Panc1 (cell line): ENCODE measurements at regions not wholly inside any gene's neighbourhood (a gene's known extent, or its start where the extent isn't known, plus 50 kb on each side); places are given as distances from the start of the nearest gene placed in this dataset.

ENCODE experiments used
- ATAC-seq: fragments of 200-7000 bp; cut with Tn5 transposase; 2 replicates; pipeline ENCODE4 v1.9.1; 2020; ENCODE audit warnings: mild to moderate bottlenecking, moderate library complexity
- BruUV-seq: library from RNA; stranded (reverse); fragments of 400-500 nt; replicated peaks from 2 replicates; lab custom pipeline; 2021; lab: Mats Ljungman, UMichigan
- CTCF ChIA-PET: fragments of 300-600 bp; sonication (Branson Sonifier 250); formaldehyde crosslinking; loops from one replicate; lab custom pipeline; 2022; ENCODE audit warnings: antibody characterized with exemption; lab: Charles Lee
- POLR2A ChIA-PET: fragments of 300-600 bp; sonication (Branson Sonifier 250); formaldehyde crosslinking; loops from one replicate; lab custom pipeline; 2022; ENCODE audit warnings: antibody characterized with exemption; lab: Charles Lee
- DNase-seq: peaks from one replicate; pipeline ENCODE4 v3.0.0-alpha.2; 2010; ENCODE audit warnings: low read depth, low spot score
- H3K27ac ChIP-seq: 2 replicates; pipeline ENCODE4 v1.5.1; 2011; ENCODE audit warnings: mild to moderate bottlenecking, low read length, inconsistent platforms
- H3K27me3 ChIP-seq: fragments of 200-500 bp; sonication (Bioruptor generic); 2 replicates; pipeline ENCODE4 v1.6.0; 2014; ENCODE audit warnings: low read length, inconsistent platforms; ENCODE audit not compliant: control insufficient read depth, insufficient read depth
- H3K36me3 ChIP-seq: fragments of 200-500 bp; sonication (Bioruptor generic); 2 replicates; pipeline ENCODE4 v1.5.1; 2014; ENCODE audit warnings: inconsistent platforms, mild to moderate bottlenecking, low read length, moderate library complexity; ENCODE audit not compliant: control insufficient read depth, insufficient read depth
- H3K4me1 ChIP-seq: 2 replicates; pipeline ENCODE4 v1.5.1; 2011; ENCODE audit warnings: inconsistent platforms, mild to moderate bottlenecking, low read length, moderate library complexity; ENCODE audit not compliant: control insufficient read depth, insufficient read depth
- H3K4me3 ChIP-seq, 2 experiments: 2 replicates each; pipeline ENCODE4 v1.5.1; 2011 to 2012; ENCODE audit warnings: low read depth in 2 of 2, low read length in 2 of 2, mild to moderate bottlenecking in 2 of 2, inconsistent platforms in 1 of 2, moderate library complexity in 1 of 2
- H3K9me3 ChIP-seq: fragments of 200-500 bp; sonication (Bioruptor generic); 2 replicates; pipeline ENCODE4 v1.5.1; 2014; ENCODE audit warnings: low read depth, mild to moderate bottlenecking, inconsistent platforms, low read length, moderate library complexity; ENCODE audit not compliant: control insufficient read depth, insufficient read depth
- POLR2AphosphoS5 ChIP-seq: IDR thresholded peaks from 2 replicates; pipeline ENCODE4 v1.6.1; 2012; ENCODE audit warnings: mild to moderate bottlenecking, low read depth, low read length, moderate library complexity
- SIN3A ChIP-seq: IDR thresholded peaks from 2 replicates; pipeline ENCODE4 v1.6.1; 2012; ENCODE audit warnings: low read depth, mild to moderate bottlenecking, low read length, moderate library complexity, borderline replicate concordance; ENCODE audit not compliant: insufficient read depth
- TCF7L2 ChIP-seq: IDR thresholded peaks from 2 replicates; pipeline ENCODE4 v1.6.1; 2011; ENCODE audit warnings: mild to moderate bottlenecking, low read depth, low read length, inconsistent platforms
- in situ Hi-C: cut with HindIII; loops from 2 replicates; pipeline ENCODE4 v1.10.0; 2016; ENCODE audit warnings: low sequenced_read_pairs, low pct_unique_long_range_greater_than_20kb
- intact Hi-C: fragments of 100-400 bp; cut with micrococcal nuclease; formaldehyde crosslinking; loops from one replicate; pipeline ENCODE4 v1.10.0; 2022; ENCODE audit not compliant: unreplicated experiment
- TF ChIP-seq, protein P1 (sequence below): fragments of 450-650 bp; IDR thresholded peaks from 2 replicates; pipeline ENCODE4 v1.5.1; 2017; ENCODE audit warnings: mild to moderate bottlenecking
- TF ChIP-seq, protein P2 (sequence below), 2 experiments: IDR thresholded peaks; 2 replicates each; pipeline ENCODE4 v1.6.1; 2011 to 2012; ENCODE audit warnings: low read depth in 2 of 2, control low read depth in 1 of 2, low read length in 1 of 2, mild to moderate bottlenecking in 1 of 2, moderate library complexity in 1 of 2; ENCODE audit not compliant: insufficient read depth in 1 of 2

DNA sequence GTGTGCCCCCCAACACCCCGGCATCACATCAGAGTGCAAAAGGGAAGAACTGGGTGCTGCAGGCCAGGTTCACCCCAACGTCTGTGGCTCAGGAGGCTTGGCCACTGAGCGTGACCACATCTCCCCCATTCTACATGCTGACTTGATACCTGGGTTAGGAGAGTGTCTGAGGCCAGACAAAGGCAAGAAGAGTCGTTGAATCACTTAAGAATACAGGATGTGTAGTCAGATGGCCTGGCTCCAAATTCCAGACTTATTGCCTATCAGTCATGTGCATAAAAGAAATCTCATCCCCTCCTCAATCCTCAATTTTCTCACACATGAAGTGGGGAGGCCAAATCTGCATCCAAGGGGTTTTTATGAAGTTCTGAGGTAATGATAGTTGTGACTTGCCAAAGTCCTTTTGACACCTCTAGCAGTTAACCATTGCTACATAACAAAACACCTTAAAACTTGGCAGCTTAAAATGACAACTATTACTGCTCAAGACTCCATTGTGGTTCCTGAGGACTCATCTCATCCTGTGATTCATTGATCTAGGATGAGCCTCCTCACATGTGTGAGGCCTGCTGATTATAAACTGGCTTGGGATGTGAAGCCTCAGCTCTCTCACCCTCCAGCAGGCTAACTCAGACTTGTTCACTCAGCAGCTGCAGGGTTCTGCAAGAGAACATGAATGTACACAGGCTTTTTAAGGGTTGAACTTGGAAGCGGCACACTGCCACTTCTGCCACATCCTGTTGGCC is 138.8 kb upstream of the TLE3 start:
- CTCF ChIA-PET, result no interaction called here
- Histone ChIP-seq H3K4me1 (no peaks in the 10 kb centered on the region), H3K4me3 (no peak overlapping the region), H3K9me3 (peaks cover 5% of the 10 kb centered on the region; the same call in 1 of the 2 replicates), H3K36me3 (no peaks in the 10 kb centered on the region), H3K27ac (no peak overlapping the region), H3K27me3 (no peaks in the 10 kb centered on the region)
- TF ChIP-seq POLR2AphosphoS5, result no peak
- TF ChIP-seq TCF7L2, result no peak
- TF ChIP-seq, protein P1, sequence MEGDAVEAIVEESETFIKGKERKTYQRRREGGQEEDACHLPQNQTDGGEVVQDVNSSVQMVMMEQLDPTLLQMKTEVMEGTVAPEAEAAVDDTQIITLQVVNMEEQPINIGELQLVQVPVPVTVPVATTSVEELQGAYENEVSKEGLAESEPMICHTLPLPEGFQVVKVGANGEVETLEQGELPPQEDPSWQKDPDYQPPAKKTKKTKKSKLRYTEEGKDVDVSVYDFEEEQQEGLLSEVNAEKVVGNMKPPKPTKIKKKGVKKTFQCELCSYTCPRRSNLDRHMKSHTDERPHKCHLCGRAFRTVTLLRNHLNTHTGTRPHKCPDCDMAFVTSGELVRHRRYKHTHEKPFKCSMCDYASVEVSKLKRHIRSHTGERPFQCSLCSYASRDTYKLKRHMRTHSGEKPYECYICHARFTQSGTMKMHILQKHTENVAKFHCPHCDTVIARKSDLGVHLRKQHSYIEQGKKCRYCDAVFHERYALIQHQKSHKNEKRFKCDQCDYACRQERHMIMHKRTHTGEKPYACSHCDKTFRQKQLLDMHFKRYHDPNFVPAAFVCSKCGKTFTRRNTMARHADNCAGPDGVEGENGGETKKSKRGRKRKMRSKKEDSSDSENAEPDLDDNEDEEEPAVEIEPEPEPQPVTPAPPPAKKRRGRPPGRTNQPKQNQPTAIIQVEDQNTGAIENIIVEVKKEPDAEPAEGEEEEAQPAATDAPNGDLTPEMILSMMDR, result no peak
- no peak for TF ChIP-seq SIN3A
- TF ChIP-seq, protein P2, sequence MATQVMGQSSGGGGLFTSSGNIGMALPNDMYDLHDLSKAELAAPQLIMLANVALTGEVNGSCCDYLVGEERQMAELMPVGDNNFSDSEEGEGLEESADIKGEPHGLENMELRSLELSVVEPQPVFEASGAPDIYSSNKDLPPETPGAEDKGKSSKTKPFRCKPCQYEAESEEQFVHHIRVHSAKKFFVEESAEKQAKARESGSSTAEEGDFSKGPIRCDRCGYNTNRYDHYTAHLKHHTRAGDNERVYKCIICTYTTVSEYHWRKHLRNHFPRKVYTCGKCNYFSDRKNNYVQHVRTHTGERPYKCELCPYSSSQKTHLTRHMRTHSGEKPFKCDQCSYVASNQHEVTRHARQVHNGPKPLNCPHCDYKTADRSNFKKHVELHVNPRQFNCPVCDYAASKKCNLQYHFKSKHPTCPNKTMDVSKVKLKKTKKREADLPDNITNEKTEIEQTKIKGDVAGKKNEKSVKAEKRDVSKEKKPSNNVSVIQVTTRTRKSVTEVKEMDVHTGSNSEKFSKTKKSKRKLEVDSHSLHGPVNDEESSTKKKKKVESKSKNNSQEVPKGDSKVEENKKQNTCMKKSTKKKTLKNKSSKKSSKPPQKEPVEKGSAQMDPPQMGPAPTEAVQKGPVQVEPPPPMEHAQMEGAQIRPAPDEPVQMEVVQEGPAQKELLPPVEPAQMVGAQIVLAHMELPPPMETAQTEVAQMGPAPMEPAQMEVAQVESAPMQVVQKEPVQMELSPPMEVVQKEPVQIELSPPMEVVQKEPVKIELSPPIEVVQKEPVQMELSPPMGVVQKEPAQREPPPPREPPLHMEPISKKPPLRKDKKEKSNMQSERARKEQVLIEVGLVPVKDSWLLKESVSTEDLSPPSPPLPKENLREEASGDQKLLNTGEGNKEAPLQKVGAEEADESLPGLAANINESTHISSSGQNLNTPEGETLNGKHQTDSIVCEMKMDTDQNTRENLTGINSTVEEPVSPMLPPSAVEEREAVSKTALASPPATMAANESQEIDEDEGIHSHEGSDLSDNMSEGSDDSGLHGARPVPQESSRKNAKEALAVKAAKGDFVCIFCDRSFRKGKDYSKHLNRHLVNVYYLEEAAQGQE (IDR thresholded peaks at IDR 0.05; ENCODE audit: insufficient read depth in 1 of 2, low read depth in 2 of 2, low read length in 1 of 2), result no peak
- DNase-seq (no peak), ATAC-seq (no peak)
- POLR2A ChIA-PET, result no interaction called here
- in situ Hi-C loops, result no loop called here
- intact Hi-C loops, result no loop called here
- no TSS peak for BruUV-seq

DNA sequence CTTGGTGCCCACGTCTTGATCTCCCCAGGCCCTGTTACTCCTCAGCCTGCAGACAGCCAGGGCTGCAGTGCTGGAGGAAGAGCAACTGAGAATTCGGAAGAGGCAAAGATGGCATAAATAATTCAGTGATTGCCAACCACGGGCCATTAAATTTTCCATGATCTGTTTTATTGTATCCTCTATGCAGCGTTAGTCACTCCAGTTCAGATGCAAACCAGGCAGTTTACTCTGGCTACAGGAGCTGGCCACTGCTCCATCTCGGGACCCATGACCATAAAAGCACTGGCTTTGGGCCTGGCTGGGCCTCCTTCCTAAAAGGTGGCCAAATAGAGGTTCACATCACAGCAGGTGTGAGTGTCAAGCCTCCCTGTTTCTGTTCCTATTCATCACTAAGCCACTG is 137.6 kb upstream of the TLE3 start:
- CTCF ChIA-PET, result no interaction called here
- intact Hi-C loops, result no loop called here
- no peak for DNase-seq

More for the DNA sequence above, 137.6 kb upstream of the TLE3 start:
- Histone ChIP-seq H3K36me3 (no peaks in the 10 kb centered on the region), H3K4me1 (no peaks in the 10 kb centered on the region), H3K9me3 (peaks cover 10% of the 10 kb centered on the region; the same call in 1 of the 2 replicates), H3K27me3 (no peaks in the 10 kb centered on the region), H3K27ac (no peak overlapping the region), H3K4me3 (no peak overlapping the region)
- BruUV-seq, result no TSS peak
- no peak for ATAC-seq
- in situ Hi-C loops, result no loop called here
- POLR2A ChIA-PET, result no interaction called here
- no peak for TF ChIP-seq POLR2AphosphoS5
- TF ChIP-seq, protein P1, result no peak
- TF ChIP-seq, protein P2 (IDR thresholded peaks at IDR 0.05; ENCODE audit: insufficient read depth in 1 of 2, low read depth in 2 of 2, low read length in 1 of 2), result no peak
- no peak for TF ChIP-seq TCF7L2
- no peak for TF ChIP-seq SIN3A
